HL-60 (cell line): ENCODE measurements at regions not wholly inside any gene's neighbourhood (a gene's known extent, or its start where the extent isn't known, plus 50 kb on each side); places are given as distances from the start of the nearest gene placed in this dataset.

Source experiments
- DNase-seq, 2 experiments: peaks; one replicate each; pipeline ENCODE4 v3.0.0-alpha.2; 2010 to 2020; ENCODE audit warnings: low read depth in 1 of 2, low spot score in 1 of 2
- H3K27ac ChIP-seq: fragments of 250-450 bp; sonication (Bioruptor Pico); replicated peaks from 2 replicates; pipeline ENCODE4 v1.5.1; 2020; ENCODE audit warnings: mild to moderate bottlenecking, moderate library complexity
- H3K27me3 ChIP-seq: fragments of 250-450 bp; sonication (Bioruptor Pico); 2 replicates; pipeline ENCODE4 v1.5.1; 2021; ENCODE audit warnings: mild to moderate bottlenecking, moderate library complexity; ENCODE audit not compliant: insufficient read depth, poor library complexity, severe bottlenecking
- H3K4me3 ChIP-seq: replicated peaks from 2 replicates; pipeline ENCODE4 v1.5.1; 2011; ENCODE audit warnings: mild to moderate bottlenecking, control low read depth, low read length; ENCODE audit not compliant: insufficient read depth
- CTCF ChIP-seq: IDR thresholded peaks from one replicate; pipeline ENCODE4 v1.5.1; 2011; ENCODE audit warnings: low read length, control low read depth, inconsistent platforms; ENCODE audit not compliant: insufficient read depth
- GABPA ChIP-seq: IDR thresholded peaks from 2 replicates; pipeline ENCODE4 v1.6.1; 2012; ENCODE audit warnings: low read depth
- POLR2AphosphoS5 ChIP-seq: IDR thresholded peaks from 2 replicates; pipeline ENCODE4 v1.6.1; 2012; ENCODE audit warnings: low read depth
- REST ChIP-seq: IDR thresholded peaks from 2 replicates; pipeline ENCODE4 v1.6.1; 2012; ENCODE audit warnings: low read depth; ENCODE audit not compliant: insufficient replicate concordance
- SPI1 ChIP-seq: IDR thresholded peaks from 2 replicates; pipeline ENCODE4 v1.6.1; 2012; ENCODE audit warnings: low read depth, mild to moderate bottlenecking, borderline replicate concordance

DNA sequence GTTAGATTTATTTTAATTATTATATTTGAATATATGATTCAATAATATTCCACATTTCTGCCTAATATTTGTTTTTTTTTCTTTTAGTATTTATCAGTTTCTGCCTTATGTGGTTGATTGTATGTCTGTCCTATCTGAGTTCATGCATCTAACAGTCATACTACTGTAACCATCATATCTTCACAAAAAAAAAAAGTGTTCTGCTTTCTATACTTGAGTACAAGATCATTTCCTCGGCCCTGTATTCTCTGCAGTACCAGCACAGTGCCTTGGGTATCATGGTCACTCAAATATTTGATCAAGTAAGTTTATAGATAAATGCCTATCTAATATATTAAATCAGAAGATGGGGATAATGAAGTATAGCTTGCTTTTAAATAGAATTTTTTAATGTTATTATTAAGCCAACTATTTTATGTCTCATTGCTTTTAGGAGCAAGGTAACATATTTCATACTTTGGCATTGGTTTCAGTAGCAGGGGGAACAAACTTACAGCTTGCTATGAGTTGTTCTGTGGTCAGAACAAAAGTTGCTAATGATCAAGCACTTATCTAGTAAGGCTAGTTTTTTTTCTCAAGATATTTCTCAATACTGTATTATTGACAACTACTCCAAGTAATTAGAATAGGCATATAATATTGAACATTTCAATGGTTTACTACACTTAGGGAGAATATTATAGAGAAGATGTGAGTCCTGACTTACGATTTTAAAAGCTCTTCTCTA lies 290.5 kb upstream of the FBXO33 start:
- Histone ChIP-seq H3K27ac (no peak overlapping the region), H3K27me3 (no peaks in the 10 kb centered on the region), H3K4me3 (no peak overlapping the region)
- no peak for DNase-seq
- no peak for TF ChIP-seq SPI1
- no peak for TF ChIP-seq POLR2AphosphoS5
- TF ChIP-seq REST: no peak
- TF ChIP-seq GABPA: no peak
- TF ChIP-seq CTCF: no peak

GRCh38 chr14:39716987-39717570 lies 284.8 kb upstream of the FBXO33 start:
- H3K4me3 ChIP-seq: no peak overlapping the region
- no peak overlapping the region for H3K27ac ChIP-seq
- H3K27me3 ChIP-seq: no peaks in the 10 kb centered on the region
- no peak for DNase-seq
- TF ChIP-seq REST (no peak), CTCF (no peak), POLR2AphosphoS5 (no peak), GABPA (no peak), SPI1 (no peak)

- TF ChIP-seq REST (no peak), CTCF (no peak), GABPA (no peak)
- DNase-seq: no peak
- no peak overlapping the region for H3K4me3 ChIP-seq
- no peak overlapping the region for H3K27ac ChIP-seq
- H3K27me3 ChIP-seq: no peaks in the 10 kb centered on the region
Measured at GRCh38 chr14:39712293-39712999, 280.2 kb upstream of the FBXO33 start.
